HFF-Myc (cell line): ENCODE measurements at regions not wholly inside any gene's neighbourhood (a gene's known extent, or its start where the extent isn't known, plus 50 kb on each side); places are given as distances from the start of the nearest gene placed in this dataset.

ENCODE experiments used
- DNase-seq: peaks from one replicate; pipeline ENCODE4 v3.0.0-alpha.2; 2011; ENCODE audit warnings: low read depth; ENCODE audit errors: extremely low read depth
- H3K4me3 ChIP-seq: replicated peaks from 2 replicates; pipeline ENCODE4 v1.5.1; 2011; ENCODE audit warnings: low read depth, mild to moderate bottlenecking, control low read depth, low read length
- CTCF ChIP-seq: IDR thresholded peaks from 2 replicates; pipeline ENCODE4 v1.5.1; 2012; ENCODE audit warnings: mild to moderate bottlenecking, low read depth, low read length, control low read depth; ENCODE audit errors: missing control alignments

- no peak overlapping the region for H3K4me3 ChIP-seq
- DNase-seq = no peak
- no peak for TF ChIP-seq CTCF
These were observed 116.4 kb upstream of the FAM78B start for GRCh38 chr1:166283190-166283589.

- no peak for TF ChIP-seq CTCF
- no peak for DNase-seq
- no peak overlapping the region for H3K4me3 ChIP-seq
These were observed 116.8 kb upstream of the FAM78B start for GRCh38 chr1:166283600-166283999.

- DNase-seq = no peak
- H3K4me3 ChIP-seq = no peak overlapping the region
- no peak for TF ChIP-seq CTCF
These were observed 122.7 kb upstream of the FAM78B start for GRCh38 chr1:166289309-166290050.

GRCh38 chr1:166295656-166296055 is 128.9 kb upstream of the FAM78B start:
- no peak for DNase-seq

GRCh38 chr1:166297993-166298392 is 131.2 kb upstream of the FAM78B start:
- no peak overlapping the region for H3K4me3 ChIP-seq
- no peak for TF ChIP-seq CTCF

More at GRCh38 chr1:166295656-166296055, 128.9 kb upstream of the FAM78B start:
- no peak overlapping the region for H3K4me3 ChIP-seq
- TF ChIP-seq CTCF = no peak

GRCh38 chr1:166300767-166301166 is 134.0 kb upstream of the FAM78B start:
- DNase-seq = no peak
- TF ChIP-seq CTCF = no peak
- H3K4me3 ChIP-seq = no peak overlapping the region

More at GRCh38 chr1:166297993-166298392, 131.2 kb upstream of the FAM78B start:
- DNase-seq = no peak
